Glomerular endothelial cell (primary cell): ENCODE measurements at regions not wholly inside any gene's neighbourhood (a gene's known extent, or its start where the extent isn't known, plus 50 kb on each side); places are given as distances from the start of the nearest gene placed in this dataset.

ENCODE experiments used
- DNase-seq: peaks from one replicate; pipeline ENCODE4 v3.0.0-alpha.2; 2011; ENCODE audit warnings: low read depth, low spot score; ENCODE audit errors: extremely low read depth

- no peak for DNase-seq
These were observed 52.5 kb upstream of the C11orf58 start for GRCh38 chr11:16685914-16686313.

- no peak for DNase-seq
These were observed 59.9 kb upstream of the C11orf58 start for GRCh38 chr11:16678466-16679116.

- DNase-seq, result no peak
These were observed 68.5 kb upstream of the C11orf58 start for GRCh38 chr11:16669799-16670415.

GRCh38 chr11:16632295-16633200 lies 105.9 kb upstream of the C11orf58 start:
- no peak for DNase-seq

GRCh38 chr11:16630651-16631050 lies 107.8 kb upstream of the C11orf58 start:
- no peak for DNase-seq

GRCh38 chr11:16618431-16618830 lies 120.0 kb upstream of the C11orf58 start:
- no peak for DNase-seq

- no peak for DNase-seq
These were observed 123.0 kb upstream of the C11orf58 start for GRCh38 chr11:16615480-16615879.

GRCh38 chr11:16613512-16614381 lies 124.7 kb upstream of the C11orf58 start:
- peak; percentile 44 for DNase-seq

GRCh38 chr11:16613262-16613511 lies 125.3 kb upstream of the C11orf58 start:
- DNase-seq, result no peak

- DNase-seq, result no peak
These were observed 125.7 kb upstream of the C11orf58 start for GRCh38 chr11:16612566-16613261.

- DNase-seq, result no peak
These were observed 126.4 kb upstream of the C11orf58 start for GRCh38 chr11:16611926-16612565.

GRCh38 chr11:16611401-16611921 lies 127.0 kb upstream of the C11orf58 start:
- DNase-seq, result no peak

- DNase-seq, result no peak
These were observed 127.6 kb upstream of the C11orf58 start for GRCh38 chr11:16610738-16611388.

GRCh38 chr11:16610213-16610737 lies 128.2 kb upstream of the C11orf58 start:
- no peak for DNase-seq

GRCh38 chr11:16609769-16610168 lies 128.7 kb upstream of the C11orf58 start:
- no peak for DNase-seq

GRCh38 chr11:16607675-16608644 lies 130.5 kb upstream of the C11orf58 start:
- DNase-seq, result no peak

GRCh38 chr11:16606784-16607674 lies 131.4 kb upstream of the C11orf58 start:
- no peak for DNase-seq
